ENCODE measurements at regions not wholly inside any gene's neighbourhood (a gene's known extent, or its start where the extent isn't known, plus 50 kb on each side); places are given as distances from the start of the nearest gene placed in this dataset.

DNA sequence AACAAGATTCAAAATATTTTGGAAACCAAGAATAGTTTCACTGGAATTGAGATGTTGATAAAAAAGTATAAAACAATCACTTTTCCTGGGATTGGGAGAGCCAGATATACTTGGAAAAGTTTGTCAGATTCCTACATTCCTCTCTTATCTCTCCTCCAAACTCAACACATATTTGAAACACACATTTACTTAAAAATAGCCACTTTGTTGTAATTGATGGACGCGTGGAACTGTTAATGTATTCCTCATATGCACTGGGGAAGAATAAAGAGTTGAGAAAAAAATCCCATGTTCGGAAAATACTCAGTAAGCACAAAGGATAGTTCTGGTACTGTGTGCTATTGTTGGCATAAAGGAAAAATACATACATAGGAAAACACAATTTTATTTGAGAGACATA, 195.6 kb upstream of the FLRT2 start:
- TF ChIP-seq, protein P1, sequence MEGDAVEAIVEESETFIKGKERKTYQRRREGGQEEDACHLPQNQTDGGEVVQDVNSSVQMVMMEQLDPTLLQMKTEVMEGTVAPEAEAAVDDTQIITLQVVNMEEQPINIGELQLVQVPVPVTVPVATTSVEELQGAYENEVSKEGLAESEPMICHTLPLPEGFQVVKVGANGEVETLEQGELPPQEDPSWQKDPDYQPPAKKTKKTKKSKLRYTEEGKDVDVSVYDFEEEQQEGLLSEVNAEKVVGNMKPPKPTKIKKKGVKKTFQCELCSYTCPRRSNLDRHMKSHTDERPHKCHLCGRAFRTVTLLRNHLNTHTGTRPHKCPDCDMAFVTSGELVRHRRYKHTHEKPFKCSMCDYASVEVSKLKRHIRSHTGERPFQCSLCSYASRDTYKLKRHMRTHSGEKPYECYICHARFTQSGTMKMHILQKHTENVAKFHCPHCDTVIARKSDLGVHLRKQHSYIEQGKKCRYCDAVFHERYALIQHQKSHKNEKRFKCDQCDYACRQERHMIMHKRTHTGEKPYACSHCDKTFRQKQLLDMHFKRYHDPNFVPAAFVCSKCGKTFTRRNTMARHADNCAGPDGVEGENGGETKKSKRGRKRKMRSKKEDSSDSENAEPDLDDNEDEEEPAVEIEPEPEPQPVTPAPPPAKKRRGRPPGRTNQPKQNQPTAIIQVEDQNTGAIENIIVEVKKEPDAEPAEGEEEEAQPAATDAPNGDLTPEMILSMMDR (IDR thresholded peaks at IDR 0.05), result no peak
- TF ChIP-seq ZFX (IDR thresholded peaks at IDR 0.05; ENCODE audit: borderline replicate concordance), result no peak

All from 22Rv1 (cell line).